Activated naive CD4-positive, alpha-beta T cell treated with anti-CD3 and anti-CD28 coated beads, Interleukin-2, amount 50 U/mL, for 24 hours (primary cell): ENCODE measurements at regions not wholly inside any gene's neighbourhood (a gene's known extent, or its start where the extent isn't known, plus 50 kb on each side); places are given as distances from the start of the nearest gene placed in this dataset.

Experiments used
- H3K27ac Mint-ChIP-seq: one replicate; pipeline ENCODE4 v1.8.0; 2021; ENCODE audit warnings: mild to moderate bottlenecking, mixed read lengths
- H3K27me3 Mint-ChIP-seq: one replicate; pipeline ENCODE4 v1.8.0; 2021; ENCODE audit warnings: mixed read lengths
- H3K36me3 Mint-ChIP-seq: one replicate; pipeline ENCODE4 v1.8.0; 2021; ENCODE audit warnings: mixed read lengths
- H3K4me1 Mint-ChIP-seq: one replicate; pipeline ENCODE4 v1.8.0; 2021; ENCODE audit warnings: mixed read lengths
- H3K4me3 Mint-ChIP-seq: one replicate; pipeline ENCODE4 v1.8.0; 2021; ENCODE audit warnings: mild to moderate bottlenecking, mixed read lengths
- H3K9me3 Mint-ChIP-seq: one replicate; pipeline ENCODE4 v1.8.0; 2021; ENCODE audit warnings: mixed read lengths

DNA sequence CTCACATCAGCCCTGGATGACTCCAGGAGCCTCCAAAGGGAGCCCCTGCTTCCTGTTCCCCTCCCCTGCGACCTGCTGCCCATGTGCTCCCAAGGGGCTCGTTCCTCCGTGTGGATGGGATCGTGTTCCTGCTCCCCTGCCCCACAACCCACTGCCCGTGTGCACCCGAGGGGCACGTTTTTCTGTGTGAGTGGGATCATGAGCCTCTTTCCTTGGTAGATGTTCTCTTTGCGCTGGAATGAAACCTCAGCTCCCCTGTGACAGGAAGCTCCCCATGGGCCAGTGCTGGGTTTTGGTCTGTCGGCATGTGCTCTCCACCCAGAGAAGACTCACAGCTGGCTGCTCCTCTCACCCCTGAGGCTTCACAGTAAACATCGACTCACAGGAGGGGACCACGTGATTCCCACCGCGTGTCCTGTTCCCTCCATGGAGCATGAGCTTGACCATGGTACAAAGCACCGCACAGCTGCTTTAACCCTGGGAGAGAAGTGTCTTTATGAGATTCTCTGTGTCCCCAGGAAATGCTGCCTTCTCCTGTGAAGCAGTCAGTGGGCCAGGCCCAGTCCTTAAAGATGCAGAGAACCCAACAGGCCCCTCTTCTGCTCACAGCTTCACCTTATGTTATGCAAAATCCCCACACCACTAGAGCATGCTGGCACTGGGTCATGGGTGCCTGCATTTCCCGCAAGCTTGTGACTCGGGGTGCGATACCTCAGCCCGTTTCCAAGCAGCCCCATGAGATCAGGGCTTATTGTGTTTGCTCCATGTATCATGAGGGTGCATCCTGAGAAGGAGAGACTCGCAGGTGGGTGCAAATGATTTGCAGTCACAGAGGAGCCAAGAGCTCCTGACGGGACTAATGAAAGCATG, 215.1 kb downstream of the ERMARD start:
- H3K4me3 Mint-ChIP-seq: no peak overlapping the region
- no peaks in the 10 kb centered on the region for H3K27me3 Mint-ChIP-seq
- H3K9me3 Mint-ChIP-seq: no peaks in the 10 kb centered on the region
- no peak overlapping the region for H3K27ac Mint-ChIP-seq
- no peaks in the 10 kb centered on the region for H3K36me3 Mint-ChIP-seq
- H3K4me1 Mint-ChIP-seq: peaks cover 4% of the 10 kb centered on the region

DNA sequence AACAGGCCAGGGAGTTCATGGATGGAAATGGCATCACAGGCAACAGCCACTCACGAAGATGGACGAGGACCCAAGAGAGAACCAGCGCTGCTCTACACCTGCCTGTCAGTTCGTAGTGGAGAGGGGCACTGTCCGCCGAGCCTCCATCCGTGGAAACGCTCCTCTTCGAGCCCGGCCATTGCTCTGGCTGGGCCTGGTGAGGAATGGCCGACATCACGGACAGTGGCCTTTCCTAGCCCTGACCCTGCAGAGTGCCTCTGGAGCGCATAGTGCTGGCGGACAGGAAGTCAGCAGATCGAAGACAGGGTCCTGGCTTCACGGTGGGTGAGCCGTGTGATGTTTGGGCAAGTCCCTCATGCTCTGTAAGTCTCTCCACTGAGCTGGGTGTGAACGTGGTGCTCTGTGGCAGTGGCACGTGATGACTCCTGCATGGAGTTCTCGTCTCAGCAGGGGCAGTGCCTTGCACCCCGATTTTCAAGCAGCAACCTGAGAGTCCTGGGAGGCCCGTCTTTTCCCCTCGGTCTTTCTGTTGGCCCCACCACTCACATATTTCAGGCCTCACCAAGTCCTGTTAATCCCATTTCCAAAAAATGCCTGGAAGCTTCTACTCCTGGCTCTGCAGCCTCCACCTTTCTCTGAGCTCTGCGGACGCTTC, 214.4 kb downstream of the ERMARD start:
- Mint-ChIP-seq H3K27me3 (peaks cover 1% of the 10 kb centered on the region), H3K4me3 (no peak overlapping the region), H3K9me3 (no peaks in the 10 kb centered on the region), H3K36me3 (no peaks in the 10 kb centered on the region), H3K27ac (no peak overlapping the region), H3K4me1 (peaks cover 7% of the 10 kb centered on the region)

DNA sequence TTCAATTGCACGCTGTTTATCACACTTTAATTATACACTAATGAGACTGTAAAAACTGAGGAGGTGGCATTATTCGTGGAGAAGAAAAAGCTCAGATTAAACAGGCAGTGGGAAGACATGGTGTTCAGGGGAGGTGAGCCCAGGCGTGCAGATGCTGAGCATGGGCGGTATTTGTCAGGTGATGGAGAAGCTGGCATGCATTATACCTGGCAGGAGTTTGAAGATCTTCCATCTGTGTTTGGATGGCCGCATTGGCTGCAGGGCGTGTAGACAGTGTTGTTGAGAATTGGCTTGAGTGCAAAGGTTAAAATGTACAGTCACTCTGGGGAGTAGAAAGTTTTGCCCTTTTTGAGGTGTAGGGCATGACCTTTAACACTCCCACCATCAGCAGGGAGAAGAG, 213.8 kb downstream of the ERMARD start:
- Mint-ChIP-seq H3K4me3 (no peak overlapping the region), H3K4me1 (peaks cover 7% of the 10 kb centered on the region), H3K36me3 (no peaks in the 10 kb centered on the region), H3K27me3 (peaks cover 1% of the 10 kb centered on the region), H3K9me3 (no peaks in the 10 kb centered on the region), H3K27ac (no peak overlapping the region)

DNA sequence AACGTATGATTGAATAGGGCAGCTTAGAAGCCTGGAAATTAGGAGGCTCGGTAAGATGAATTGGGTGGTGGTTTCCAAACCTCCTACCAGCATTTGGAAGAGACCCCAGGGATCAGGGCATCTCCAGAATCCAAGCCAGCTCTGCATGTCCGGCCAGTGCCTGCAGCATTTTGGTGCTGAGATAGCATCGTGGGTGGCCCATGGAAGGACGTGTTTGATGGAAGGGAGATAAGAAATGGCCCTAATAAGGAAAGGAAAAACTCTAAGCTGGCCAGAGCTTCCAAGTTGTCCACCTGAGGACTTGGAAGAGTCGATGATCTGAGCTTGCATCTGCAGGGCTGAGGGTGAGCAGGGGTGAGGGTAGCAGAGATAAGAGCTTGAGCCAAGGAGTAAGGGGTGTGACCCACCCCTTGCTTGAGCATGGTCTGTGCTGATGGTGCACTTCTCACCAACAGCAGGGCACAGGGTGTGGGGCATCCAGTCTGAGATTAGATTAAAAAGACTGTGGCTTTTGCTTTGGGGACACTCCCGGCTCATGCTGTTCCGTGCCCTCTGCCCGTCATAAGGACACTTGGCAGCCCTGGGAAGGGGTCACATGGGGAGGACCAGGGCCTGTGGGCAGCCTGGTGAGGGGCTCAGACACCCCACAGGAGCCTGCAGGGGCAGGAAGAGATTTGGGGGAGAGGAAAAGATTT, 213.2 kb downstream of the ERMARD start:
- H3K9me3 Mint-ChIP-seq: no peaks in the 10 kb centered on the region
- H3K27ac Mint-ChIP-seq: no peak overlapping the region
- no peaks in the 10 kb centered on the region for H3K36me3 Mint-ChIP-seq
- H3K4me3 Mint-ChIP-seq: no peak overlapping the region
- peaks cover 1% of the 10 kb centered on the region for H3K27me3 Mint-ChIP-seq
- peaks cover 9% of the 10 kb centered on the region for H3K4me1 Mint-ChIP-seq

DNA sequence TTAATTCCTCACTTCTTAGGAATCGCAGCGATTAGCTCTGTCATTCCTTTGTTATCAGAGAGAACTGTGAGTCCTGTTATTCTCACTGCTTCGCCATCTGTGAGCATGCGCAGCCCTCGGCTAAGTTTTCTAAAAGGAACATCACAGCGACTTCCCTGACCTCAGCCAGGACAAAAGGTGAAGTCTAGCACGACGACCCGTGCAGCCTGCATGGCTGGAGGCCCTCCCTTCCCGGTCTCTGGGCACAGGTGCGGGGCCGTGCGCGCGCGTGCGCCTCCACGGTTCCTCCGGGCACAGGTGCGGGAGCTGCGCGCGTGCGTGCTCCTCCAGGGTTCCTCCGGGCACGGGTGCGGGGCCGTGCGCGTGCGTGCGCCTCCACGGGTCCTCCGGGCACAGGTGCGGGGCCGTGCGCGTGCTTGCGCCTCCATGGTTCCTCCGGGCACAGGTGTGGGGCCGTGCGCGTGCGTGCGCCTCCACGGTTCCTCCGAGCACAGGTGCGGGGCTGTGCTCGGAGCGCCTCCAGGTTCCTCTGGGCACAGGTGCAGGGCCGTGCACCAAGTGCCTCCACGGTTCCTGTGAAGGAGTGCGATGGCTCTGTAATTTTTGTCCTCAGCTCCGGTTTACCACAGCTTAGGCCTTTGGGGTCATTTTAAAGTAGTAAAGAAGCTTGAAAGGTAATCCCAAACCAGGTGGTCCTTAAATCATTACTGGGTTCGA, 212.3 kb downstream of the ERMARD start:
- peaks cover 18% of the 10 kb centered on the region for H3K4me1 Mint-ChIP-seq

DNA sequence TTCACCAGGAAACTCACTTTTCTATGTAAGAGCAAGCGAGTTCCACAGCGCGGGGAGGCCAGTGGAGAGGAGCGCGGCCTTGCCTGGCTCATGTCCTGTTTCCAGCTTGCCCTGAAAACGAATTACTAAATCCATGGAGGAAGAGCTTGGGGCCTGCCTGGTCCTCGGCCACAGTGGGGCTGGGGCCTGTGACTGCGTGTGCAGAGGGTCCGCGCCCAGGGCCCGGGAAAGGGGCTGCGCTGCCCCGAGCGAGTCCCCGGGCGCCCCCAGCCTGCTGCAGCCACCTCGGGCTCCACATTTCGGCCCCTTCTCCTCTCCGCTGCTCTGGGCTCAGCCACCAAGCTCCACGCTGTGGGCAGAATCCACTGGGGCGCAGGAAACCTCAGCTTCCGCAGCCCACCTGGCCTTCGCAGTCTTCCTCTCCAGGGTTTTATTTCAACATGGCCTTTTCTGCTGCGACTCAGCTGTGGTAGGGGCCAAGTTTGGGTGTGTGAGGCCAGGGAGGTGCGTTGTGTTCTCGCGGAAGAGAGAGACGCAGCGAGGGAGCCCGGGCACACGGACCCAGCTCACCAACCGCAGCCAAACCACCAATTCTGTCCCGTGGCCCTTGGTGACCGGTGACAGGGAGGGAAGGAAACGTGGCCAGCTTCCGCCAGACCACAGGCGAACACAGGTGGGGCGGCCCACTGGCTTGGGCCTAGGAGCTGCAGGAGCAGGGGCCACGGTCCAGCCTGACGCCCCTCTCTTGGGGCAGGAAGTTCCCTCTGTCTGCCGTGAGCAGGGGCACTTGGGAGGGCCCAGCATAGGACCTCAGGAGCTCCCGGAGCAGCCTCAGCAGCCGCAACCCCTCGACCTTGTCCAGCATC, 211.4 kb downstream of the ERMARD start:
- H3K9me3 Mint-ChIP-seq: no peaks in the 10 kb centered on the region
- no peaks in the 10 kb centered on the region for H3K36me3 Mint-ChIP-seq
- H3K27me3 Mint-ChIP-seq: peaks cover 1% of the 10 kb centered on the region
- H3K4me3 Mint-ChIP-seq: peak overlapping the region; percentile 76
- peaks cover 27% of the 10 kb centered on the region for H3K4me1 Mint-ChIP-seq
- H3K27ac Mint-ChIP-seq: peak overlapping the region; percentile 91

More for the DNA sequence above, 212.3 kb downstream of the ERMARD start:
- H3K4me3 Mint-ChIP-seq: peak overlapping the region; percentile 11
- H3K9me3 Mint-ChIP-seq: no peaks in the 10 kb centered on the region
- H3K36me3 Mint-ChIP-seq: no peaks in the 10 kb centered on the region
- peaks cover 1% of the 10 kb centered on the region for H3K27me3 Mint-ChIP-seq
- H3K27ac Mint-ChIP-seq: no peak overlapping the region

DNA sequence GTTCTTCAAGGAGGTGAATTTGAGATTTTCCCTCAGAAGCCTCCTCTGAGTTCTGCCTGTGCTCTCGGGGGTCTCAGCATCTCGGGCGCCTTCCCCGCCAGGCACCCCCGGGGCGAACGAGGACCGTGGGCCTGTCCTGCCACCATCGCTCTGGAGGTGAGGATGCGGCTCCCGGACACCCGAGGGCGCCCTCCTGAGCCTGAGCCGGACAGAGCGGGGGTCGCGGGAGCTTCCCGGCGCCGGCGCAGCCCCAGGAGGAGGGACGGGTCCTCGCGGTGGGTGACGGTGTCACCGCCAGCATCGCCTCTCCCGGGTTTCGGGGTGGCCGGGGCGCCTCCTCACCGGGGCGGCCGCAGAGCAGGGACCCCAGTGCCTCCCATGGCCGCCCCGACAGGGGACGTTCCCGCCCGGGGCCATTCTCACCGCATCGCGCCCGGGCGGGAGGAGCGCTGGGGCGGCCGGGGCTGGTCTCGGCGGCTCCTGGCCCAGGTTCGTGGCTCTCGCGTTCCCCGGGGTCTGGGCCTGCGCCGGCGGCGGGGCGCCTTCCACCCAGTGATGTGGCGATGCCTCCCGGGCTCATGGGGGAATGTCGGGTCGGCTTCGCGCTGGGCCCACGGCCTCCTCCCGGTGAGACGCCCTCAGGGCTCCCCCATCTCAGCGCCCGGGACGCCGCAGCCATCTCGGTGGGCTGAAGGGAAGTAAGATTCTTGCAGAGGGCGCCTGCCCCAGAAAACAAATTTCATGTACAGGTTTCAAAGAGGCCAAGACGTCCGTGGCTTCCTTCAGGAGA, 210.5 kb downstream of the ERMARD start:
- peaks cover 1% of the 10 kb centered on the region for H3K27me3 Mint-ChIP-seq
- peak overlapping the region; percentile 76 for H3K4me3 Mint-ChIP-seq
- H3K4me1 Mint-ChIP-seq: peaks cover 27% of the 10 kb centered on the region
- no peaks in the 10 kb centered on the region for H3K36me3 Mint-ChIP-seq
- H3K27ac Mint-ChIP-seq: peak overlapping the region; percentile 74
- H3K9me3 Mint-ChIP-seq: no peaks in the 10 kb centered on the region

DNA sequence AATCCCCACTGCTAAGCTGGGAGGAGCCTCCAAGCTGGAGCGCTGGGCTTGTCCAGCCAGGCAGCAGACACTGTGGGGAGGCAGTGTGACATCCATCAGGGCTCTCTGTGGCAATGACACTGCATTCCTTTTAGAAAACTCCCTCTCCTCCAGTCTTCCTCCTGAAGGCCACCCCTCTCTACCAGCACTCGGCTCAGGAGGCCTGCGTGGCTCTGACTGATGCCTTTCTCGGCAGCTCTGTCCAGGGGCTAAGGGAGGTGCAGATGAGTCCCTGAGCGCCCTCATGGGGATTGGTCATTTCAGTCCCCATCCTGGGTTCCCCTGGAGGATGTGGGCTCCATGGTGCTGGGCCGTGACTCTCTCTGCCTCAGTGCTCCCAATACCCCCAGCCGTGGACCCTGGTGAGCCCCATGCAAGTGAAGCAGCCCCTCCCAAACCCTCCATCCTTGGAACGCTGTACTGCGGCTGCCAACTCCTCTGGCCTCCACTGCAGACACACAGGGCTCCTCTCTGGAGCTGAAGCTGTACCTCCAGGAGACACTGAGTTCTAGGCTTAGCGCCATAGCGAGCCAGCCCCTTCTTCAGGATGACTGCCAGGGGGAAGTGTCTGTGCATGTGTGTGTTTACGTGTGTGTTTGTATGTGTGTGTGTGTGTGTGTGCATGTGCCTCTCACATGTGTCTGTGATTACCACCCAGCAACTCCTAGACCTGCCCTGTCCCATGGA, 209.6 kb downstream of the ERMARD start:
- H3K27me3 Mint-ChIP-seq: peaks cover 1% of the 10 kb centered on the region
- H3K4me3 Mint-ChIP-seq: peak overlapping the region; percentile 75
- H3K9me3 Mint-ChIP-seq: no peaks in the 10 kb centered on the region
- H3K27ac Mint-ChIP-seq: peak overlapping the region; percentile 93
- H3K4me1 Mint-ChIP-seq: peaks cover 27% of the 10 kb centered on the region
- H3K36me3 Mint-ChIP-seq: no peaks in the 10 kb centered on the region

DNA sequence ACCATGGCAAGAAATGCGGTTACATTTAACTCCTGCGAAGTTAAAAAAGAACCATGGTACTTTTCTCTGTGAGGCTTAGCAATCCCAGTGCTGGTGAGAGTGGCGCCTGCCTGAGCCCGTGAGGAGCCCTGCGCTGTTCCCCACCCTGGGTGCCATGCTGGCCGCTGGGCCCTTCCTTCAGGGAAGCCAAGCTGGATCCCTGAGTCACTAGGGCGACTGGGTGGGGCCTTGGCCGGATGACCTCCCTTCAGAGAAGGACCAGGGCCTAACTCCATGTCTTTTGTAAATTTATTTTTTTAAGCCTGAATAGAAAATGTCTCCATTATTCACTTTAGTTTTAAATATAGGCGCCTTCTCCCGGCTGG, 209.1 kb downstream of the ERMARD start:
- H3K4me1 Mint-ChIP-seq: peaks cover 27% of the 10 kb centered on the region
- no peaks in the 10 kb centered on the region for H3K36me3 Mint-ChIP-seq
- no peak overlapping the region for H3K4me3 Mint-ChIP-seq
- H3K27me3 Mint-ChIP-seq: peaks cover 1% of the 10 kb centered on the region
- no peak overlapping the region for H3K27ac Mint-ChIP-seq
- H3K9me3 Mint-ChIP-seq: no peaks in the 10 kb centered on the region

DNA sequence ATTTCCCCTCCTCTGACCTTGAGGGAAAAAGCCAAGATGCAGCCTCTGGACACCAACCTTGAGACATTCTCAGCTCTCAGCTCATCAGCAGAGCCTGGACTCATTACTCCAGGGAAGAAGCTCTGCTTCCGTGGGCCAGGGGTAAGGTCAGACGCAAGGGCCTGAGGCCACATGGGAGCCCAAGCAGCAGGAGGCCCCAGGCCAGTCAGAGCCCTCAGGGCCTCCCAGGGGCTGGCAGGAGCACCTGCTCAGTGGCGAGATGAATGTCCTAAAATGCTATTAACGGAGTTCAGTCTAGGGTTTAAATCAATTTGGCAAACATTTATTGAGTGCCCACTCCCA, 208.6 kb downstream of the ERMARD start:
- peaks cover 1% of the 10 kb centered on the region for H3K27me3 Mint-ChIP-seq
- peaks cover 27% of the 10 kb centered on the region for H3K4me1 Mint-ChIP-seq
- H3K27ac Mint-ChIP-seq: peak overlapping the region; percentile 93
- no peak overlapping the region for H3K4me3 Mint-ChIP-seq
- H3K36me3 Mint-ChIP-seq: peaks cover 3% of the 10 kb centered on the region
- no peaks in the 10 kb centered on the region for H3K9me3 Mint-ChIP-seq

DNA sequence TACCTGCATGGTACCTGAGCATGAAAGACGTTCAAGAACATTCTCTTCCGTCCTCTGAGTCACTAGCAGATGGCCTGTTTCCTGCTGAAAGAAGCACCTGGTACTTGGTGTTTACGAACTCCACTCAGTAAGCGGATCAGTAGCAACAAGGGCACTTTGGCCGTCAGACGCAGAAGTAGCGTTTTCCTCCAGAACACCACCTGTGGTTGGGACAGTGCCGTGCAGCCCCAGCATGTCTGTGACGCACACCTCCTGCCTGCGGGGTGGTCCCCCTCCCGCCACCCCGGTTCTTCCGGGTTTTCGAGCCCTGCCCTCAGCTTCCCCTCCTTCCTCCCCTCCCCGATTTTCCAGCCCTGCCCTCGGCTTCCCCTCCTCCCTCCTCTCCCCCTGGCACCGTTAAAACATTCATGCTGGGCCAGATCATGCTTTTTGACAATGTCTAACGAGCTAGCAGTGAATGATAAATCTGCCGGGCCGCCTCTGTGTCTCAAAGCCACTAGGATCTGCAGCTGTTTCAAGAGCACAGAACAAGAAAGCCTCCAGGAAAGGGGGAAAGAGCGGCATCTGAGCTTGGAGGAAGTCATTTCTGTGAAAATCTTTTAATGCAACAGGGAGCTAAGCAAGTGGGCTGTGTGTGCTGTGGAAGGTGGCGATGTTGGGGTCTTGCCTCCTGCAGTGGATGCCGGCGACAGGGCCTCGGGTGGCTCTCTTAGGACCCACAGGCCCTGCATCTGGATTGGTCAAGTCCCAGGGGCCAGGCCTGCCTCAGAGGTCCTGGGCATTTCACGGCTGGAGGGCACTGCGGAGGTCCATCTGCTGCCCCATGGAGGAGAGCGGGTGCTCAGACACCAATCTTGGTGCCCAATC, 207.9 kb downstream of the ERMARD start:
- H3K27me3 Mint-ChIP-seq: peaks cover 1% of the 10 kb centered on the region
- H3K9me3 Mint-ChIP-seq: no peaks in the 10 kb centered on the region
- H3K27ac Mint-ChIP-seq: peak overlapping the region; percentile 93
- peak overlapping the region; percentile 63 for H3K4me3 Mint-ChIP-seq
- H3K4me1 Mint-ChIP-seq: peaks cover 27% of the 10 kb centered on the region
- H3K36me3 Mint-ChIP-seq: peaks cover 3% of the 10 kb centered on the region

DNA sequence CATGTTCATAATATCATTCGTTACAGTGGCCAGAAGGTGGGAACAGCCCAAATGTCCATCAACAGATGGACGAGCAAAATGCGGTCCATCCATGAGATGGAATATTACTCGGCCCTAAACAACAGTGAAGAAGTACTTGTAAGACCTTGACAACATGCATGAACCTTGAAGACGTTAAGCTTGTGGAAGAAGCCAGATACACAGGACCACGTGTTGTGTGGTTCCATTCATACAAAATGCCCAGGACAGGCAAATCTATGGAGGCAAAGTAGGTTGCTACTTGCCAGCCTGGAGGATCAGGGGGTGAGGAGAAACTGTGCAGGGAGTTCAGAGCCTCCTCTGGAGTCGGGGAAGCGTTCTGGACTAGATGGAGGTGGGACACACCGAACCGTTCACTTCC, 207.1 kb downstream of the ERMARD start:
- Mint-ChIP-seq H3K27me3 (peaks cover 1% of the 10 kb centered on the region), H3K27ac (peak overlapping the region; percentile 56), H3K9me3 (no peaks in the 10 kb centered on the region)

More for the DNA sequence above, 207.1 kb downstream of the ERMARD start:
- H3K4me3 Mint-ChIP-seq: peak overlapping the region; percentile 8
- peaks cover 27% of the 10 kb centered on the region for H3K4me1 Mint-ChIP-seq
- H3K36me3 Mint-ChIP-seq: peaks cover 3% of the 10 kb centered on the region
